ENCODE measurements at regions not wholly inside any gene's neighbourhood (a gene's known extent, or its start where the extent isn't known, plus 50 kb on each side); places are given as distances from the start of the nearest gene placed in this dataset.

DNA sequence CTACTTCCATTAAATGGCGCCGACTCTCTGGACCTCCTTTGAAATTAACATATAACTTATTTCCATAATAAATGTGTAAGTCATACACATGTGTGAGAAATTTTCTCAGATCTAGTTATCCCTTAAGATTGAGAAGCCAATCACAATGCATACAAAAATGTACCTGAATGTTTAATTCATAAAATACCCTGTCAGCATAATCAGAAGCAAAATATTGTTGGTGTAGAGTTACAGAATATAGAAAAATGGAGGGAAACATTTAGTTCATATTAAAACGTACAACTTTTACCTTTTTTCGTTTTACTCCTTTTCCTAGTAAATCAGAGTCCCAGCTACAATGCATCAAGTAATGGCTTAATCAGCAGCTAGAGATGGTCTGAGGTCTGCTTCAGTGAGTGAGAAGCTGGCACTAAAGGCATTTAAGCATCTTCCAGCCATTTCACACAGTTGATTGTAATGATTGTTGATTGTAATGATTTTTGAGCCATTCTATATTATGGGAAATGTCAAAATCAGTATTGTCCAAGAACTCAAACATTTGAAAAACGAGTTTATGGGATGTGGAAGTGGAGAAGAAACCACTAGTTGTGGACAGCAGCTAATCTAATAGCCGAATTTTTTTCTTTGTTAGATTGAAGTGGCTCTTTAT, 81.8 kb downstream of the ANXA1 start (continued):
- TF ChIP-seq, protein P1, sequence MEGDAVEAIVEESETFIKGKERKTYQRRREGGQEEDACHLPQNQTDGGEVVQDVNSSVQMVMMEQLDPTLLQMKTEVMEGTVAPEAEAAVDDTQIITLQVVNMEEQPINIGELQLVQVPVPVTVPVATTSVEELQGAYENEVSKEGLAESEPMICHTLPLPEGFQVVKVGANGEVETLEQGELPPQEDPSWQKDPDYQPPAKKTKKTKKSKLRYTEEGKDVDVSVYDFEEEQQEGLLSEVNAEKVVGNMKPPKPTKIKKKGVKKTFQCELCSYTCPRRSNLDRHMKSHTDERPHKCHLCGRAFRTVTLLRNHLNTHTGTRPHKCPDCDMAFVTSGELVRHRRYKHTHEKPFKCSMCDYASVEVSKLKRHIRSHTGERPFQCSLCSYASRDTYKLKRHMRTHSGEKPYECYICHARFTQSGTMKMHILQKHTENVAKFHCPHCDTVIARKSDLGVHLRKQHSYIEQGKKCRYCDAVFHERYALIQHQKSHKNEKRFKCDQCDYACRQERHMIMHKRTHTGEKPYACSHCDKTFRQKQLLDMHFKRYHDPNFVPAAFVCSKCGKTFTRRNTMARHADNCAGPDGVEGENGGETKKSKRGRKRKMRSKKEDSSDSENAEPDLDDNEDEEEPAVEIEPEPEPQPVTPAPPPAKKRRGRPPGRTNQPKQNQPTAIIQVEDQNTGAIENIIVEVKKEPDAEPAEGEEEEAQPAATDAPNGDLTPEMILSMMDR (conservative IDR thresholded peaks at IDR 0.05; ENCODE audit: low read depth in 2 of 2), result no peak

DNA sequence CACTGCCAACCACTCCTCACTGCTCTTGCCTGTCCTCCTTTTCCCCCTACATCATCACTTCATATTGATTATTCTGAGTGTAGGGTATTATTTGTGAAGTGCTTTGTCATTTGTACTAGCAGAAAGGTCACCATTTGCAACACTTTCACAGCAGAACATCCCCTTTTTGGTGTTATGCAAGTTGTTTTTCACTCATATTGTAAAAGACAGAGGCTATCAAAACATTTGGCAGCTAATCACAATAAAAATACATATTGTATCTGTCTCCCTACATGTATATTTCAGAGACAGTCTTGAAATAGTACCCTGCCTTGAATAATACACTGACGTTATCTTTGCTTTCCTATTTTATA, 82.3 kb downstream of the ANXA1 start:
- Histone ChIP-seq H3F3A (replicated peaks; ENCODE audit: low read depth) (no peaks in the 10 kb centered on the region), H3K9me2 (ENCODE audit: insufficient read depth) (peaks cover 14% of the 10 kb centered on the region), H4K20me1 (replicated peaks; ENCODE audit: insufficient read depth) (no peaks in the 10 kb centered on the region), H3K79me2 (replicated peaks; ENCODE audit: insufficient read depth) (no peaks in the 10 kb centered on the region), H3K4me1 (ENCODE audit: insufficient read depth) (no peaks in the 10 kb centered on the region), H3K36me3 (ENCODE audit: insufficient read depth) (no peaks in the 10 kb centered on the region), H2AFZ (0 out of 2 replicates have a peak overlapping the region, but pooled peaks have one; percentile 10), H3K4me2 (no peak overlapping the region), H3K4me3 (no peak overlapping the region), H3K27me3 (ENCODE audit: insufficient read depth) (no peaks in the 10 kb centered on the region), H3K27ac (ENCODE audit: low read depth) (no peak overlapping the region)
- H3K4me3 Mint-ChIP-seq, result no peak overlapping the region
- DNase-seq (ENCODE audit: low spot score) (no peak), ATAC-seq (no peak)
- peaks cover 2% of the 10 kb centered on the region for H3K27me3 Mint-ChIP-seq (ENCODE audit: insufficient read depth, low read depth, poor library complexity)
- H3K36me3 Mint-ChIP-seq (ENCODE audit: low read depth), result no peaks in the 10 kb centered on the region
- no peak overlapping the region for H3K27ac Mint-ChIP-seq
- H3K9me3 Mint-ChIP-seq, result no peaks in the 10 kb centered on the region
- H3K4me1 Mint-ChIP-seq, result peaks cover 3% of the 10 kb centered on the region; the same call in 1 of the 3 replicates
- TF ChIP-seq ZNF114 (CRISPR knock-in tag; IDR thresholded peaks at IDR 0.05), result no peak
- TF ChIP-seq, protein P2, sequence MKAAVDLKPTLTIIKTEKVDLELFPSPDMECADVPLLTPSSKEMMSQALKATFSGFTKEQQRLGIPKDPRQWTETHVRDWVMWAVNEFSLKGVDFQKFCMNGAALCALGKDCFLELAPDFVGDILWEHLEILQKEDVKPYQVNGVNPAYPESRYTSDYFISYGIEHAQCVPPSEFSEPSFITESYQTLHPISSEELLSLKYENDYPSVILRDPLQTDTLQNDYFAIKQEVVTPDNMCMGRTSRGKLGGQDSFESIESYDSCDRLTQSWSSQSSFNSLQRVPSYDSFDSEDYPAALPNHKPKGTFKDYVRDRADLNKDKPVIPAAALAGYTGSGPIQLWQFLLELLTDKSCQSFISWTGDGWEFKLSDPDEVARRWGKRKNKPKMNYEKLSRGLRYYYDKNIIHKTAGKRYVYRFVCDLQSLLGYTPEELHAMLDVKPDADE (IDR thresholded peaks at IDR 0.05), result no peak
- TF ChIP-seq, protein P3, sequence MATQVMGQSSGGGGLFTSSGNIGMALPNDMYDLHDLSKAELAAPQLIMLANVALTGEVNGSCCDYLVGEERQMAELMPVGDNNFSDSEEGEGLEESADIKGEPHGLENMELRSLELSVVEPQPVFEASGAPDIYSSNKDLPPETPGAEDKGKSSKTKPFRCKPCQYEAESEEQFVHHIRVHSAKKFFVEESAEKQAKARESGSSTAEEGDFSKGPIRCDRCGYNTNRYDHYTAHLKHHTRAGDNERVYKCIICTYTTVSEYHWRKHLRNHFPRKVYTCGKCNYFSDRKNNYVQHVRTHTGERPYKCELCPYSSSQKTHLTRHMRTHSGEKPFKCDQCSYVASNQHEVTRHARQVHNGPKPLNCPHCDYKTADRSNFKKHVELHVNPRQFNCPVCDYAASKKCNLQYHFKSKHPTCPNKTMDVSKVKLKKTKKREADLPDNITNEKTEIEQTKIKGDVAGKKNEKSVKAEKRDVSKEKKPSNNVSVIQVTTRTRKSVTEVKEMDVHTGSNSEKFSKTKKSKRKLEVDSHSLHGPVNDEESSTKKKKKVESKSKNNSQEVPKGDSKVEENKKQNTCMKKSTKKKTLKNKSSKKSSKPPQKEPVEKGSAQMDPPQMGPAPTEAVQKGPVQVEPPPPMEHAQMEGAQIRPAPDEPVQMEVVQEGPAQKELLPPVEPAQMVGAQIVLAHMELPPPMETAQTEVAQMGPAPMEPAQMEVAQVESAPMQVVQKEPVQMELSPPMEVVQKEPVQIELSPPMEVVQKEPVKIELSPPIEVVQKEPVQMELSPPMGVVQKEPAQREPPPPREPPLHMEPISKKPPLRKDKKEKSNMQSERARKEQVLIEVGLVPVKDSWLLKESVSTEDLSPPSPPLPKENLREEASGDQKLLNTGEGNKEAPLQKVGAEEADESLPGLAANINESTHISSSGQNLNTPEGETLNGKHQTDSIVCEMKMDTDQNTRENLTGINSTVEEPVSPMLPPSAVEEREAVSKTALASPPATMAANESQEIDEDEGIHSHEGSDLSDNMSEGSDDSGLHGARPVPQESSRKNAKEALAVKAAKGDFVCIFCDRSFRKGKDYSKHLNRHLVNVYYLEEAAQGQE (IDR thresholded peaks at IDR 0.05; ENCODE audit: unreplicated experiment), result no peak
- TF ChIP-seq EZH2phosphoT487 (IDR thresholded peaks at IDR 0.05; ENCODE audit: unreplicated experiment), result no peak
- TF ChIP-seq ZNF331 (CRISPR knock-in tag; IDR thresholded peaks at IDR 0.05; ENCODE audit: low read depth), result no peak
- no peak for TF ChIP-seq JUNB (IDR thresholded peaks at IDR 0.05; ENCODE audit: unreplicated experiment)
- TF ChIP-seq NANOG (IDR thresholded peaks at IDR 0.05; ENCODE audit: borderline replicate concordance), result no peak
- no peak for TF ChIP-seq POLR2AphosphoS5 (IDR thresholded peaks at IDR 0.05; ENCODE audit: low read depth)
- no peak for TF ChIP-seq STAT1 (IDR thresholded peaks at IDR 0.05; ENCODE audit: unreplicated experiment)
- TF ChIP-seq, protein P4, sequence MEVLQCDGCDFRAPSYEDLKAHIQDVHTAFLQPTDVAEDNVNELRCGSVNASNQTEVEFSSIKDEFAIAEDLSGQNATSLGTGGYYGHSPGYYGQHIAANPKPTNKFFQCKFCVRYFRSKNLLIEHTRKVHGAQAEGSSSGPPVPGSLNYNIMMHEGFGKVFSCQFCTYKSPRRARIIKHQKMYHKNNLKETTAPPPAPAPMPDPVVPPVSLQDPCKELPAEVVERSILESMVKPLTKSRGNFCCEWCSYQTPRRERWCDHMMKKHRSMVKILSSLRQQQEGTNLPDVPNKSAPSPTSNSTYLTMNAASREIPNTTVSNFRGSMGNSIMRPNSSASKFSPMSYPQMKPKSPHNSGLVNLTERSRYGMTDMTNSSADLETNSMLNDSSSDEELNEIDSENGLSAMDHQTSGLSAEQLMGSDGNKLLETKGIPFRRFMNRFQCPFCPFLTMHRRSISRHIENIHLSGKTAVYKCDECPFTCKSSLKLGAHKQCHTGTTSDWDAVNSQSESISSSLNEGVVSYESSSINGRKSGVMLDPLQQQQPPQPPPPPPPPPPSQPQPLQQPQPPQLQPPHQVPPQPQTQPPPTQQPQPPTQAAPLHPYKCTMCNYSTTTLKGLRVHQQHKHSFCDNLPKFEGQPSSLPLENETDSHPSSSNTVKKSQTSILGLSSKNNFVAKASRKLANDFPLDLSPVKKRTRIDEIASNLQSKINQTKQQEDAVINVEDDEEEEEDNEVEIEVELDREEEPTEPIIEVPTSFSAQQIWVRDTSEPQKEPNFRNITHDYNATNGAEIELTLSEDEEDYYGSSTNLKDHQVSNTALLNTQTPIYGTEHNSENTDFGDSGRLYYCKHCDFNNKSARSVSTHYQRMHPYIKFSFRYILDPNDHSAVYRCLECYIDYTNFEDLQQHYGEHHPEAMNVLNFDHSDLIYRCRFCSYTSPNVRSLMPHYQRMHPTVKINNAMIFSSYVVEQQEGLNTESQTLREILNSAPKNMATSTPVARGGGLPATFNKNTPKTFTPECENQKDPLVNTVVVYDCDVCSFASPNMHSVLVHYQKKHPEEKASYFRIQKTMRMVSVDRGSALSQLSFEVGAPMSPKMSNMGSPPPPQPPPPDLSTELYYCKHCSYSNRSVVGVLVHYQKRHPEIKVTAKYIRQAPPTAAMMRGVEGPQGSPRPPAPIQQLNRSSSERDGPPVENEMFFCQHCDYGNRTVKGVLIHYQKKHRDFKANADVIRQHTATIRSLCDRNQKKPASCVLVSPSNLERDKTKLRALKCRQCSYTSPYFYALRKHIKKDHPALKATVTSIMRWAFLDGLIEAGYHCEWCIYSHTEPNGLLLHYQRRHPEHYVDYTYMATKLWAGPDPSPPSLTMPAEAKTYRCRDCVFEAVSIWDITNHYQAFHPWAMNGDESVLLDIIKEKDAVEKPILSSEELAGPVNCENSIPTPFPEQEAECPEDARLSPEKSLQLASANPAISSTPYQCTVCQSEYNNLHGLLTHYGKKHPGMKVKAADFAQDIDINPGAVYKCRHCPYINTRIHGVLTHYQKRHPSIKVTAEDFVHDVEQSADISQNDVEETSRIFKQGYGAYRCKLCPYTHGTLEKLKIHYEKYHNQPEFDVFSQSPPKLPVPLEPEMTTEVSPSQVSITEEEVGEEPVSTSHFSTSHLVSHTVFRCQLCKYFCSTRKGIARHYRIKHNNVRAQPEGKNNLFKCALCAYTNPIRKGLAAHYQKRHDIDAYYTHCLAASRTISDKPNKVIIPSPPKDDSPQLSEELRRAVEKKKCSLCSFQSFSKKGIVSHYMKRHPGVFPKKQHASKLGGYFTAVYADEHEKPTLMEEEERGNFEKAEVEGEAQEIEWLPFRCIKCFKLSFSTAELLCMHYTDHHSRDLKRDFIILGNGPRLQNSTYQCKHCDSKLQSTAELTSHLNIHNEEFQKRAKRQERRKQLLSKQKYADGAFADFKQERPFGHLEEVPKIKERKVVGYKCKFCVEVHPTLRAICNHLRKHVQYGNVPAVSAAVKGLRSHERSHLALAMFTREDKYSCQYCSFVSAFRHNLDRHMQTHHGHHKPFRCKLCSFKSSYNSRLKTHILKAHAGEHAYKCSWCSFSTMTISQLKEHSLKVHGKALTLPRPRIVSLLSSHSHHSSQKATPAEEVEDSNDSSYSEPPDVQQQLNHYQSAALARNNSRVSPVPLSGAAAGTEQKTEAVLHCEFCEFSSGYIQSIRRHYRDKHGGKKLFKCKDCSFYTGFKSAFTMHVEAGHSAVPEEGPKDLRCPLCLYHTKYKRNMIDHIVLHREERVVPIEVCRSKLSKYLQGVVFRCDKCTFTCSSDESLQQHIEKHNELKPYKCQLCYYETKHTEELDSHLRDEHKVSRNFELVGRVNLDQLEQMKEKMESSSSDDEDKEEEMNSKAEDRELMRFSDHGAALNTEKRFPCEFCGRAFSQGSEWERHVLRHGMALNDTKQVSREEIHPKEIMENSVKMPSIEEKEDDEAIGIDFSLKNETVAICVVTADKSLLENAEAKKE (CRISPR knock-in tag; IDR thresholded peaks at IDR 0.05), result no peak
- TF ChIP-seq EZH2 (IDR thresholded peaks at IDR 0.05; ENCODE audit: low read depth, unreplicated experiment), result no peak
